Retinal pigment epithelial cell (primary cell): ENCODE measurements at regions not wholly inside any gene's neighbourhood (a gene's known extent, or its start where the extent isn't known, plus 50 kb on each side); places are given as distances from the start of the nearest gene placed in this dataset.
"Not testable (repeated sequence)": the region's sequence is repeated elsewhere in the genome, so short reads cannot be mapped to it uniquely, and the experiment has no call there.

Source experiments
- DNase-seq: peaks from one replicate; pipeline ENCODE4 v3.0.0-alpha.2; 2010; ENCODE audit warnings: low read depth
- H3K4me3 ChIP-seq: 2 replicates; pipeline ENCODE4 v1.5.1; 2011; ENCODE audit warnings: mild to moderate bottlenecking, low read length, control low read depth, moderate library complexity
- CTCF ChIP-seq: conservative IDR thresholded peaks from 2 replicates; pipeline ENCODE4 v1.5.1; 2011; ENCODE audit warnings: low read depth, low read length, control low read depth, inconsistent platforms

- no peak for DNase-seq
- TF ChIP-seq CTCF, result no peak
- no peak overlapping the region for H3K4me3 ChIP-seq
Observed at GRCh38 chr5:71929003-71929402, 178.3 kb upstream of the MAP1B start.

GRCh38 chr5:71930554-71930953 is 176.7 kb upstream of the MAP1B start:
- DNase-seq, H3K4me3 ChIP-seq: not testable (repeated sequence)

GRCh38 chr5:71932131-71932654 is 175.1 kb upstream of the MAP1B start:
- DNase-seq, result no peak
- TF ChIP-seq CTCF, result no peak
- H3K4me3 ChIP-seq, result no peak overlapping the region

GRCh38 chr5:71932655-71933338 is 174.5 kb upstream of the MAP1B start:
- peak; percentile 5 for TF ChIP-seq CTCF
- H3K4me3 ChIP-seq, result no peak overlapping the region
- DNase-seq, result peak; percentile 71

- no peak overlapping the region for H3K4me3 ChIP-seq
- no peak for TF ChIP-seq CTCF
- no peak for DNase-seq
Observed at GRCh38 chr5:71934322-71934721, 173.0 kb upstream of the MAP1B start.

GRCh38 chr5:71937921-71938698 is 169.2 kb upstream of the MAP1B start:
- no peak overlapping the region for H3K4me3 ChIP-seq
- TF ChIP-seq CTCF, result no peak
- DNase-seq, result no peak

- TF ChIP-seq CTCF, result no peak
- peak; percentile 21 for DNase-seq
- H3K4me3 ChIP-seq, result no peak overlapping the region
Observed at GRCh38 chr5:71938895-71939294, 168.4 kb upstream of the MAP1B start.
